PC-3 (cell line): ENCODE measurements at regions not wholly inside any gene's neighbourhood (a gene's known extent, or its start where the extent isn't known, plus 50 kb on each side); places are given as distances from the start of the nearest gene placed in this dataset.

Source experiments
- ATAC-seq: fragments of 200-7000 bp; cut with Tn5 transposase; 2 replicates; pipeline ENCODE4 v1.9.1; 2020; ENCODE audit warnings: mild to moderate bottlenecking, moderate library complexity
- BruUV-seq: library from RNA; stranded (reverse); fragments of 400-500 nt; replicated peaks from 2 replicates; lab custom pipeline; 2021; lab: Mats Ljungman, UMichigan
- CTCF ChIA-PET: fragments of 300-600 bp; sonication (Branson Sonifier 250); formaldehyde crosslinking; loops from one replicate; lab custom pipeline; 2022; ENCODE audit warnings: antibody characterized with exemption; lab: Charles Lee
- POLR2A ChIA-PET: fragments of 300-600 bp; sonication (Branson Sonifier 250); formaldehyde crosslinking; loops from one replicate; lab custom pipeline; 2022; ENCODE audit warnings: antibody characterized with exemption; ENCODE audit not compliant: unreplicated experiment; lab: Charles Lee
- DNase-seq: peaks from one replicate; pipeline ENCODE4 v3.0.0-alpha.2; 2015
- H2AFZ ChIP-seq: fragments of 300-600 bp; sonication (generic); 2 replicates; pipeline ENCODE4 v1.6.0; 2016; ENCODE audit warnings: antibody characterized with exemption, low read length
- H3F3A ChIP-seq: fragments of 300-600 bp; sonication (generic); one replicate; pipeline ENCODE4 v1.6.0; 2017; ENCODE audit warnings: antibody characterized with exemption, low read length, control low read depth, mild to moderate bottlenecking; ENCODE audit not compliant: unreplicated experiment
- H3K27ac ChIP-seq: fragments of 300-600 bp; sonication (generic); 2 replicates; pipeline ENCODE4 v1.5.1; 2016; ENCODE audit warnings: mild to moderate bottlenecking, low read length
- H3K27me3 ChIP-seq: fragments of 300-600 bp; sonication (generic); 2 replicates; pipeline ENCODE4 v1.6.1; 2016; ENCODE audit warnings: low read length, mixed read lengths
- H3K36me3 ChIP-seq: fragments of 300-600 bp; sonication (generic); 2 replicates; pipeline ENCODE4 v1.6.1; 2016; ENCODE audit warnings: low read depth, mixed run types, low read length, mixed read lengths
- H3K4me1 ChIP-seq: fragments of 300-600 bp; sonication (generic); 2 replicates; pipeline ENCODE4 v1.5.1; 2016; ENCODE audit warnings: low read length; ENCODE audit not compliant: insufficient read depth
- H3K4me2 ChIP-seq: fragments of 300-600 bp; sonication (generic); 2 replicates; pipeline ENCODE4 v1.6.0; 2016; ENCODE audit warnings: low read length
- H3K4me3 ChIP-seq: fragments of 300-600 bp; sonication (generic); 2 replicates; pipeline ENCODE4 v1.5.1; 2016; ENCODE audit warnings: mild to moderate bottlenecking, low read length, mixed read lengths
- H3K79me2 ChIP-seq: fragments of 300-600 bp; sonication (generic); 2 replicates; pipeline ENCODE4 v1.6.1; 2017; ENCODE audit warnings: low read length, mixed read lengths
- H3K9ac ChIP-seq: fragments of 300-600 bp; sonication (generic); 2 replicates; pipeline ENCODE4 v1.6.0; 2016; ENCODE audit warnings: mild to moderate bottlenecking, low read length
- H3K9me2 ChIP-seq: fragments of 300-600 bp; sonication (generic); replicated peaks from 2 replicates; pipeline ENCODE4 v1.6.1; 2016; ENCODE audit warnings: mixed run types, low read length, mixed read lengths
- H3K9me3 ChIP-seq: fragments of 300-600 bp; sonication (generic); 2 replicates; pipeline ENCODE4 v1.6.1; 2016; ENCODE audit warnings: low read length, mixed read lengths
- H4K20me1 ChIP-seq: fragments of 300-600 bp; sonication (generic); 2 replicates; pipeline ENCODE4 v1.6.1; 2016; ENCODE audit warnings: low read length, mixed read lengths
- EZH2 ChIP-seq: fragments of 300-600 bp; sonication (generic); IDR thresholded peaks from one replicate; pipeline ENCODE4 v1.6.1; 2017; ENCODE audit warnings: antibody characterized with exemption, mild to moderate bottlenecking, low read length; ENCODE audit not compliant: unreplicated experiment
- EZH2phosphoT487 ChIP-seq: fragments of 300-600 bp; sonication (generic); IDR thresholded peaks from 2 replicates; pipeline ENCODE4 v1.6.1; 2018; ENCODE audit warnings: mild to moderate bottlenecking, antibody characterized with exemption, low read length, borderline replicate concordance
- intact Hi-C: fragments of 100-400 bp; cut with micrococcal nuclease; formaldehyde crosslinking; loops from 2 replicates; pipeline ENCODE4 v1.9.0; 2023
- TF ChIP-seq, protein P1 (sequence below): fragments of 300-600 bp; sonication (generic); conservative IDR thresholded peaks from 2 replicates; pipeline ENCODE4 v1.5.1; 2017; ENCODE audit warnings: antibody characterized with exemption, low read depth, mild to moderate bottlenecking, low read length

DNA sequence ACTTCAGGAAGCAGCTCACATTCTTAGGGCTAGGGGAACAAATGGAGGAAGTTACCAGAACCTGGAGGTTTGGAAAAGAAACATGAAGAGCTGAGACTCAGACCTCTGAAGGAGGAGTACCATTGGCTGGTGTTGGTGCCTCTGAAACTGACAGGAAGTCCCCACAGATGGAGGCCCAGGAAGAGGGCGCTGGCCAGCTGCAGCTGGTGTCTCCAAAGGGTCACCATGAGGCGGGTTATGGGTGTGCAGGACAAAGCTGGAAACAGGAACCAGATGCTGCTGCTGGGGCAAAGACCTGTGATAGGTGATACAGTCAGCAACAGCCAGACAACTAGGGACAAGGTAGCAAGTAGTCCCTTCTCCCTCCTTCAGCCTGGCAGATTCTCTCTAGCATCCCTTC is 136.5 kb upstream of the SERPINE2 start:
- no peaks in the 10 kb centered on the region for H3F3A ChIP-seq
- TF ChIP-seq, protein P1, sequence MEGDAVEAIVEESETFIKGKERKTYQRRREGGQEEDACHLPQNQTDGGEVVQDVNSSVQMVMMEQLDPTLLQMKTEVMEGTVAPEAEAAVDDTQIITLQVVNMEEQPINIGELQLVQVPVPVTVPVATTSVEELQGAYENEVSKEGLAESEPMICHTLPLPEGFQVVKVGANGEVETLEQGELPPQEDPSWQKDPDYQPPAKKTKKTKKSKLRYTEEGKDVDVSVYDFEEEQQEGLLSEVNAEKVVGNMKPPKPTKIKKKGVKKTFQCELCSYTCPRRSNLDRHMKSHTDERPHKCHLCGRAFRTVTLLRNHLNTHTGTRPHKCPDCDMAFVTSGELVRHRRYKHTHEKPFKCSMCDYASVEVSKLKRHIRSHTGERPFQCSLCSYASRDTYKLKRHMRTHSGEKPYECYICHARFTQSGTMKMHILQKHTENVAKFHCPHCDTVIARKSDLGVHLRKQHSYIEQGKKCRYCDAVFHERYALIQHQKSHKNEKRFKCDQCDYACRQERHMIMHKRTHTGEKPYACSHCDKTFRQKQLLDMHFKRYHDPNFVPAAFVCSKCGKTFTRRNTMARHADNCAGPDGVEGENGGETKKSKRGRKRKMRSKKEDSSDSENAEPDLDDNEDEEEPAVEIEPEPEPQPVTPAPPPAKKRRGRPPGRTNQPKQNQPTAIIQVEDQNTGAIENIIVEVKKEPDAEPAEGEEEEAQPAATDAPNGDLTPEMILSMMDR, result no peak
- TF ChIP-seq EZH2phosphoT487 (no peak), EZH2 (no peak)
- no peaks in the 10 kb centered on the region for H3K9me3 ChIP-seq
- no peak overlapping the region for H3K9ac ChIP-seq
- H3K36me3 ChIP-seq, result no peaks in the 10 kb centered on the region
- H3K27ac ChIP-seq, result no peak overlapping the region
- no peaks in the 10 kb centered on the region for H3K9me2 ChIP-seq
- H2AFZ ChIP-seq, result no peak overlapping the region
- intact Hi-C loops, result no loop called here
- DNase-seq, result no peak
- H3K4me2 ChIP-seq, result no peak overlapping the region
- no peaks in the 10 kb centered on the region for H3K27me3 ChIP-seq
- ChIA-PET POLR2A (no interaction called here), CTCF (no interaction called here)
- no peaks in the 10 kb centered on the region for H3K4me1 ChIP-seq
- H4K20me1 ChIP-seq, result no peaks in the 10 kb centered on the region
- BruUV-seq, result no TSS peak
- no peaks in the 10 kb centered on the region for H3K79me2 ChIP-seq
- no peak overlapping the region for H3K4me3 ChIP-seq
- ATAC-seq, result no peak

DNA sequence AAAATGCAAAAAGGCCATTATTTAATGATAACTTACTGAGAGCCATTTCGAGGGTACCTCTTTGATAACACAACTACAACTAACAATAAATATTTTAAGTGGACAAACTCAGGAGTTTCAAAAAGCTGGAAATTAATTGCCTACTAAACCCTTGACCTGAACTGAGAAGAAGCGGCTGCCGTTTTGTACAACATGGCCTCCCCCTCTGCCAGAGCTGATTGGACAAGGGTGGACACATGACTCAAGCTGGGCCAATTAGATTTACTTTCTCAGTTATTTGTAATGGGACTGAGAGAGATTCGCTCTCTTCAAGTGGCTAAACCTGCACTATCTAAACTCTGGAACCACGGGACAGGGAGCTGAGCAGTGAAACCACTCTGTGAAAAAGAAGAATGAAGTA is 135.9 kb upstream of the SERPINE2 start:
- TF ChIP-seq, protein P1, result no peak
- TF ChIP-seq EZH2phosphoT487, result no peak
- no peak for TF ChIP-seq EZH2
- Histone ChIP-seq H3K36me3 (no peaks in the 10 kb centered on the region), H2AFZ (no peak overlapping the region), H3K9me3 (no peaks in the 10 kb centered on the region), H3K4me2 (no peak overlapping the region), H3K9me2 (no peaks in the 10 kb centered on the region), H3K27me3 (no peaks in the 10 kb centered on the region), H3K4me3 (no peak overlapping the region), H3F3A (no peaks in the 10 kb centered on the region), H3K9ac (no peak overlapping the region), H4K20me1 (no peaks in the 10 kb centered on the region), H3K27ac (no peak overlapping the region), H3K4me1 (no peaks in the 10 kb centered on the region), H3K79me2 (no peaks in the 10 kb centered on the region)
- CTCF ChIA-PET, result no interaction called here
- ATAC-seq (no peak), DNase-seq (no peak)
- no TSS peak for BruUV-seq
- POLR2A ChIA-PET, result no interaction called here
- intact Hi-C loops, result no loop called here

DNA sequence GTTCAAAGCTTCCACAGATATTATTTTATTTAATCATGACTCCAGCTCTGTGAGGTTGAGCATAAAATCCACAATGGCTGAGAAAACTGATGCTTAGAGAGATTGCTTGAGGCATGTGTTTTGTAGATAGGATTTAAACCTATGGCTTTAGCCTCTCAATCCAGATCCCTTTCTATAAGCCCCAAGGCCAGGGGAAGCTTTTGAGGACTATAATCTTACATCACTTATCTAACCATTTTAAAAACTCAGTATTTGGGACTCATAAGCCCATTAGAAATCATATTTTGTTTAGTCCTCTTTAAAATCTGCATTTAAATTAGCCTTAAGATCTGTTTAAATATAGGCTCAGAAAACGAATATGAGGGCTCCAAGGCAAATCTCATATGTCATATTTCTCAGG is 135.4 kb upstream of the SERPINE2 start:
- Histone ChIP-seq H3K36me3 (no peaks in the 10 kb centered on the region), H3K4me3 (no peak overlapping the region), H3F3A (no peaks in the 10 kb centered on the region), H3K27me3 (no peaks in the 10 kb centered on the region), H2AFZ (no peak overlapping the region), H3K4me1 (no peaks in the 10 kb centered on the region), H3K9me2 (no peaks in the 10 kb centered on the region), H4K20me1 (no peaks in the 10 kb centered on the region), H3K9ac (no peak overlapping the region), H3K79me2 (no peaks in the 10 kb centered on the region), H3K4me2 (no peak overlapping the region), H3K9me3 (no peaks in the 10 kb centered on the region), H3K27ac (no peak overlapping the region)
- intact Hi-C loops, result no loop called here
- ChIA-PET CTCF (no interaction called here), POLR2A (no interaction called here)
- no peak for DNase-seq
- BruUV-seq, result no TSS peak
- TF ChIP-seq, protein P1, result no peak
- TF ChIP-seq EZH2phosphoT487 (no peak), EZH2 (no peak)
- ATAC-seq, result no peak
